ENCODE measurements at regions not wholly inside any gene's neighbourhood (a gene's known extent, or its start where the extent isn't known, plus 50 kb on each side); places are given as distances from the start of the nearest gene placed in this dataset.

- H3K27me3 ChIP-seq (ENCODE audit: insufficient read depth, low read length, poor library complexity, severe bottlenecking) = no peaks in the 10 kb centered on the region
- H3K36me3 ChIP-seq (ENCODE audit: insufficient read depth, low read length) = no peaks in the 10 kb centered on the region
- H3K9ac ChIP-seq (ENCODE audit: low read depth, low read length, poor library complexity, severe bottlenecking) = no peak overlapping the region
- peaks cover 18% of the 10 kb centered on the region for H3K4me1 ChIP-seq (ENCODE audit: insufficient read depth, low read length, poor library complexity, severe bottlenecking)
- no peak overlapping the region for H2AFZ ChIP-seq (ENCODE audit: low read length)
- no peaks in the 10 kb centered on the region for H3K79me2 ChIP-seq (ENCODE audit: insufficient read depth, low read length)
- H3K9me3 ChIP-seq (ENCODE audit: insufficient read depth, low read depth, low read length) = no peaks in the 10 kb centered on the region
- TF ChIP-seq EZH2phosphoT487 (IDR thresholded peaks at IDR 0.05; ENCODE audit: borderline replicate concordance) = no peak
- TF ChIP-seq CTCF (conservative IDR thresholded peaks at IDR 0.05; ENCODE audit: low read length) = no peak
- H3K4me3 ChIP-seq (ENCODE audit: low read length, poor library complexity, severe bottlenecking) = no peak overlapping the region
- H3K9me2 ChIP-seq (replicated peaks; ENCODE audit: low read depth, low read length) = no peaks in the 10 kb centered on the region
- H3F3A ChIP-seq (ENCODE audit: low read depth) = no peaks in the 10 kb centered on the region
- H3K4me2 ChIP-seq (ENCODE audit: low read depth, low read length, poor library complexity, severe bottlenecking) = no peak overlapping the region
- no peaks in the 10 kb centered on the region for H4K20me1 ChIP-seq (ENCODE audit: insufficient read depth, low read length, poor library complexity, severe bottlenecking)
Observed at GRCh38 chr2:212913640-212914306, 237.6 kb downstream of the IKZF2 start.

- H3K79me2 ChIP-seq (ENCODE audit: insufficient read depth, low read length) = no peaks in the 10 kb centered on the region
- H3K4me3 ChIP-seq (ENCODE audit: low read length, poor library complexity, severe bottlenecking) = no peak overlapping the region
- no peaks in the 10 kb centered on the region for H3F3A ChIP-seq (ENCODE audit: low read depth)
- H3K4me1 ChIP-seq (ENCODE audit: insufficient read depth, low read length, poor library complexity, severe bottlenecking) = peaks cover 18% of the 10 kb centered on the region
- no peaks in the 10 kb centered on the region for H3K36me3 ChIP-seq (ENCODE audit: insufficient read depth, low read length)
- H3K9ac ChIP-seq (ENCODE audit: low read depth, low read length, poor library complexity, severe bottlenecking) = no peak overlapping the region
- H2AFZ ChIP-seq (ENCODE audit: low read length) = no peak overlapping the region
- no peaks in the 10 kb centered on the region for H3K9me3 ChIP-seq (ENCODE audit: insufficient read depth, low read depth, low read length)
- no peak overlapping the region for H3K4me2 ChIP-seq (ENCODE audit: low read depth, low read length, poor library complexity, severe bottlenecking)
- TF ChIP-seq CTCF (conservative IDR thresholded peaks at IDR 0.05; ENCODE audit: low read length) = no peak
- TF ChIP-seq EZH2phosphoT487 (IDR thresholded peaks at IDR 0.05; ENCODE audit: borderline replicate concordance) = no peak
- H3K27me3 ChIP-seq (ENCODE audit: insufficient read depth, low read length, poor library complexity, severe bottlenecking) = no peaks in the 10 kb centered on the region
- H4K20me1 ChIP-seq (ENCODE audit: insufficient read depth, low read length, poor library complexity, severe bottlenecking) = no peaks in the 10 kb centered on the region
- H3K9me2 ChIP-seq (replicated peaks; ENCODE audit: low read depth, low read length) = no peaks in the 10 kb centered on the region
Observed at GRCh38 chr2:212912445-212913103, 238.8 kb downstream of the IKZF2 start.

- no peaks in the 10 kb centered on the region for H3K9me2 ChIP-seq (replicated peaks; ENCODE audit: low read depth, low read length)
- peak overlapping the region; percentile 40 for H3K9ac ChIP-seq (ENCODE audit: low read depth, low read length, poor library complexity, severe bottlenecking)
- peak overlapping the region; percentile 26 for H3K4me2 ChIP-seq (ENCODE audit: low read depth, low read length, poor library complexity, severe bottlenecking)
- H2AFZ ChIP-seq (ENCODE audit: low read length) = peak overlapping the region; percentile 3; the same call in 1 of the 2 replicates
- peaks cover 18% of the 10 kb centered on the region for H3K4me1 ChIP-seq (ENCODE audit: insufficient read depth, low read length, poor library complexity, severe bottlenecking)
- no peaks in the 10 kb centered on the region for H3K36me3 ChIP-seq (ENCODE audit: insufficient read depth, low read length)
- no peaks in the 10 kb centered on the region for H4K20me1 ChIP-seq (ENCODE audit: insufficient read depth, low read length, poor library complexity, severe bottlenecking)
- H3F3A ChIP-seq (ENCODE audit: low read depth) = no peaks in the 10 kb centered on the region
- H3K79me2 ChIP-seq (ENCODE audit: insufficient read depth, low read length) = no peaks in the 10 kb centered on the region
- H3K4me3 ChIP-seq (ENCODE audit: low read length, poor library complexity, severe bottlenecking) = no peak overlapping the region
- H3K9me3 ChIP-seq (ENCODE audit: insufficient read depth, low read depth, low read length) = no peaks in the 10 kb centered on the region
- H3K27me3 ChIP-seq (ENCODE audit: insufficient read depth, low read length, poor library complexity, severe bottlenecking) = no peaks in the 10 kb centered on the region
- TF ChIP-seq CTCF (conservative IDR thresholded peaks at IDR 0.05; ENCODE audit: low read length) (no peak), EZH2phosphoT487 (IDR thresholded peaks at IDR 0.05; ENCODE audit: borderline replicate concordance) (no peak)
Observed at GRCh38 chr2:212911011-212911410, 240.4 kb downstream of the IKZF2 start.
